ENCODE measurements at regions not wholly inside any gene's neighbourhood (a gene's known extent, or its start where the extent isn't known, plus 50 kb on each side); places are given as distances from the start of the nearest gene placed in this dataset.

- H3K36me3 Mint-ChIP-seq (ENCODE audit: insufficient read depth in 1 of 3, low read depth in 3 of 3), result peaks cover 0 to 7% (median 5%) of the 10 kb centered on the region in 3 experiments; a peak in 4 of 7 replicates
- H3K27me3 Mint-ChIP-seq (ENCODE audit: low read depth), result no peaks in the 10 kb centered on the region
- Histone ChIP-seq H3K4me1 (ENCODE audit: insufficient read depth, low read length) (no peaks in the 10 kb centered on the region), H3K9me3 (ENCODE audit: control insufficient read depth, low read depth, low read length) (no peaks in the 10 kb centered on the region), H2BK5ac (ENCODE audit: insufficient read length, low read length) (no peak overlapping the region), H3K56ac (ENCODE audit: insufficient read length, low read depth, low read length) (no peak overlapping the region), H3K9ac (ENCODE audit: extremely low read depth, insufficient read length, low read length) (no peak overlapping the region), H2AK5ac (ENCODE audit: insufficient read length, low read length) (no peak overlapping the region), H3K18ac (ENCODE audit: insufficient read length, low read depth, low read length) (no peak overlapping the region), H3T11ph (ENCODE audit: low read length) (no peak overlapping the region), H3K79me1 (ENCODE audit: insufficient read depth, low read depth, low read length, poor library complexity, severe bottlenecking) (no peaks in the 10 kb centered on the region), H4K8ac (replicated peaks; ENCODE audit: insufficient read length, low read depth, low read length) (no peak overlapping the region), H3K14ac (ENCODE audit: insufficient read depth, low read length) (no peak overlapping the region), H2AFZ (ENCODE audit: low read length) (no peak overlapping the region), H4K5ac (ENCODE audit: insufficient read length, low read depth, low read length) (no peak overlapping the region), H2BK15ac (ENCODE audit: low read depth, low read length) (no peak overlapping the region), H2BK20ac (ENCODE audit: low read depth, low read length, poor library complexity, severe bottlenecking) (no peak overlapping the region), H3K4me2 (ENCODE audit: insufficient read depth, insufficient read length, low read length) (no peak overlapping the region), H3K27ac (ENCODE audit: insufficient read length, low read depth, low read length) (no peak overlapping the region), H3K79me2 (ENCODE audit: insufficient read depth, low read length) (no peaks in the 10 kb centered on the region), H3K23me2 (ENCODE audit: insufficient read length, low read depth, low read length, poor library complexity, severe bottlenecking) (no peaks in the 10 kb centered on the region), H3K27me3 (ENCODE audit: insufficient read depth, low read length) (no peaks in the 10 kb centered on the region), H3K23ac (ENCODE audit: insufficient read length, low read depth, low read length) (no peak overlapping the region), H2BK120ac (ENCODE audit: low read depth, low read length, poor library complexity, severe bottlenecking) (no peak overlapping the region), H2BK12ac (ENCODE audit: insufficient read length, low read depth, low read length) (no peak overlapping the region), H4K20me1 (ENCODE audit: control insufficient read depth, insufficient read depth, insufficient read length) (no peaks in the 10 kb centered on the region), H3K4ac (ENCODE audit: low read depth, low read length) (no peak overlapping the region), H4K91ac (ENCODE audit: insufficient read length, low read depth, low read length) (no peak overlapping the region)
- no peak for DNase-seq
- H3K9me3 Mint-ChIP-seq, result peaks cover 46 to 56% of the 10 kb centered on the region in 2 experiments
- no peak overlapping the region for H3K27ac Mint-ChIP-seq
- H3K4me1 Mint-ChIP-seq, result no peaks in the 10 kb centered on the region
- no peak for TF ChIP-seq CTCF (conservative IDR thresholded peaks at IDR 0.05)
- no CpG with 5 or more reads among the region's 22 CpGs for WGBS (ENCODE audit: extremely low coverage, insufficient read length, low lambda C conversion rate)
- no peak overlapping the region for H3K4me3 Mint-ChIP-seq
Measured at GRCh38 chr20:30167540-30167939, 1089.9 kb upstream of the DEFB115 start.
